BLaER1 treated with 17β-estradiol and CSF1 and Interleukin-3, amounts not matched to agents 10 nM and 100 nM (cell line): ENCODE measurements at regions not wholly inside any gene's neighbourhood (a gene's known extent, or its start where the extent isn't known, plus 50 kb on each side); places are given as distances from the start of the nearest gene placed in this dataset.
A peak's percentile ranks its signal among the peaks of the same experiment; 100 is the strongest.
"Not testable (repeated sequence)": the region's sequence is repeated elsewhere in the genome, so short reads cannot be mapped to it uniquely, and the experiment has no call there.

Experiments used
- H3K27ac ChIP-seq, 11 experiments: shearing (Covaris generic); formaldehyde crosslinking; 2 replicates each; pipeline ENCODE4 v1.8.1; 2022
- H3K27me3 ChIP-seq, 11 experiments: shearing (Covaris generic); formaldehyde crosslinking; 2 replicates each; pipeline ENCODE4 v1.8.1; 2022
- H3K36me3 ChIP-seq, 11 experiments: shearing (Covaris generic); formaldehyde crosslinking; 2 replicates each; pipeline ENCODE4 v1.8.1; 2022
- H3K4me1 ChIP-seq, 10 experiments: shearing (Covaris generic); formaldehyde crosslinking; 2 replicates each; pipeline ENCODE4 v1.8.1; 2022
- H3K4me2 ChIP-seq, 11 experiments: shearing (Covaris generic); formaldehyde crosslinking; 2 replicates each; pipeline ENCODE4 v1.8.1; 2022
- H3K4me3 ChIP-seq, 10 experiments: shearing (Covaris generic); formaldehyde crosslinking; 2 replicates each; pipeline ENCODE4 v1.8.1; 2022
- H3K9ac ChIP-seq, 11 experiments: shearing (Covaris generic); formaldehyde crosslinking; 2 replicates each; pipeline ENCODE4 v1.8.1; 2022
- H3K9me3 ChIP-seq, 11 experiments: shearing (Covaris generic); formaldehyde crosslinking; replicated peaks in 1 of 11; 2 replicates each; pipeline ENCODE4 v1.8.1; 2022
- H4K20me1 ChIP-seq, 11 experiments: shearing (Covaris generic); formaldehyde crosslinking; 2 replicates each; pipeline ENCODE4 v1.8.1; 2022
- Cebpa-rat ChIP-seq, 11 experiments: shearing (Covaris generic); IDR thresholded peaks; 2 replicates each; pipeline ENCODE4 v1.8.1; 2022

DNA sequence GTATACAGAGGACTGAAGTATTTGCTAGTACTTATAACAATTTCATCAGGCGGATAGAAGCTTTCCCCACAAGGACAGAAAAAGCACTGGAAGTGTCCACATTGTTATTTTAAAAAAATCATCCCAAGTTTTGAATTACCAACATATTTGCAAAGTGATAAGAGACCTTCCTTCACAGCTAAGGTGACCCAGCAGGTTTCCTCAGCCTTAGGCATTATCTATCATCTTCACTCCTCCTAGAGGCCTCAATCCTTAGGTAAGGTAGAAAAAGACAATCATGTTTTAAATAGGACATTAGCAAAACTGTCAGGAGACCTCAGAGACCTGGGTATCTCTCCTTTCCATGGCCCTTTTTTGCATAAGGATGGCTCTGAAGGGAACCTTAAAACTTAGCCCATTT is 72.5 kb upstream of the CHD6 start:
- no peak overlapping the region for H3K4me3 ChIP-seq
- H3K36me3 ChIP-seq = no peaks in the 10 kb centered on the region
- peaks cover 13 to 26% (median 21%) of the 10 kb centered on the region in 10 experiments for H3K4me1 ChIP-seq
- TF ChIP-seq Cebpa-rat (IDR thresholded peaks at IDR 0.05) = no peak
- no peak overlapping the region for H3K9ac ChIP-seq
- H3K27ac ChIP-seq = no peak overlapping the region
- no peak overlapping the region for H3K4me2 ChIP-seq
- no peaks in the 10 kb centered on the region for H4K20me1 ChIP-seq
- peaks cover 0 to 4% (median 0%) of the 10 kb centered on the region in 11 experiments; a peak in 1 of 22 replicates for H3K9me3 ChIP-seq
- no peaks in the 10 kb centered on the region for H3K27me3 ChIP-seq

DNA sequence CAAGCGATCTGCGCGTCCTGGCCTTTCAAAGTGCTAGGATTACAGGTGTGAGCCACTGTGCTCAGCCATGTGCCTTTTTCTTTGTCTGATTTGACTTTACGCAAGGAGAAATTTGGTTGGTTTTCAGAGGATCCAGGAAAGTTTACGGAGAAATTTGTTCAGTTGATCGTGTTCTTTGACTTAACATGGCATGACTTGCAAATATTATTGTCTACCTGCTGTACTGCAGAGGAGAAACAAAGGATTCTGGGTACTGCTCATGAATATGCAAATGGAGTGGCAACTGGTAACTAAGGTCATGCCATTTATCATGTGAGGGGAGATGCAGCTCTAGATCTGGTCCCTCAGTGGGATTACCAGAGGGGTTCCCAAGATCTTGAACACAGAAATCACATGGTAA is 68.8 kb upstream of the CHD6 start:
- Histone ChIP-seq H3K27me3 (no peaks in the 10 kb centered on the region), H3K9ac (no peak overlapping the region)
- no peak for TF ChIP-seq Cebpa-rat (IDR thresholded peaks at IDR 0.05)

DNA sequence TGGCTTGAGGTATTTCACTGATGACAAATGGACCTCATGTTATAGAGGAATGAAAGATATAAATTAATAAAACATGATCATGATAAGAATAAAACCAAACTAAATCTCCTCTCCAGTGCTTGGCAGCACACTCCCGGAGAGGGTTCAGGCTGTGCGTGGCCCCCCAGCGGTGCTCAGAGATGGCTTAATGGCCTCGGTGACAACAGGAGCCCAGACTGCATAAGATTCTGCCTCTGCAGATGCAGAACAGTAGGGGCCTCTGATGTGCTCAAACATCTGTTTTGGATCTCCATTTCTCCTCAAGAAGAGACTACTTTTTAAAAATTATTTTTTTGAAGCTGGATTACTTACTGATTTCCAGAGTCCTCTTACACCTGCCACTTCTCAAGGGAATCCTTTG is 67.0 kb upstream of the CHD6 start:
- H3K9me3 ChIP-seq, H3K27me3 ChIP-seq, H3K27ac ChIP-seq, H3K9ac ChIP-seq, H3K36me3 ChIP-seq, H4K20me1 ChIP-seq, H3K4me3 ChIP-seq: not testable (repeated sequence)
- H3K4me1 ChIP-seq = peaks cover 0 to 12% (median 8%) of the 10 kb centered on the region in 10 experiments; a peak in 15 of 20 replicates
- H3K4me2 ChIP-seq = peak overlapping the region in 1 of 11 experiments; percentile 29; a peak in 2 of 22 replicates

More for the DNA sequence above, 68.8 kb upstream of the CHD6 start:
- peaks cover 0 to 4% (median 0%) of the 10 kb centered on the region in 11 experiments; a peak in 1 of 22 replicates for H3K9me3 ChIP-seq
- H3K4me3 ChIP-seq = no peak overlapping the region
- no peaks in the 10 kb centered on the region for H4K20me1 ChIP-seq
- peaks cover 0 to 12% (median 8%) of the 10 kb centered on the region in 10 experiments; a peak in 15 of 20 replicates for H3K4me1 ChIP-seq
- peak overlapping the region in 4 of 11 experiments; percentile 1 to 61 (median 48); a peak in 3 of 22 replicates for H3K4me2 ChIP-seq
- no peaks in the 10 kb centered on the region for H3K36me3 ChIP-seq
- no peak overlapping the region for H3K27ac ChIP-seq

DNA sequence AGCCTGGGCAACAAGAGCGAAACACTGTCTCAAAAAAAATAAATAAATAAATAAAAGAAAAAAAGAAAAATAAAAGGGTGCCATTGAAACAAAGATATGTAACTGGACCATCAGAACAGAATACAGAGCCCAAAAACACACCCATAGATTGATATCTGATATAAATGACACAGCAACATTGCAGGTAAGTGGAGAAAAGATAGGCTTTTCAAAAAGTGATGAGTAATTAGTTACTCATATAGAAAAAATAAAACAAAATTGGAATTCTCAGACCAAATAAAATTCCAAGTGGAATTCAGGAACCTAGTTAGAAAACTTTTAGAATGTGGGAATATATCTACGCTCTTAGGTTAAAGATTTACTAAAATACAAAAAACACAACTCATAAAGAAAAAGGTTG is 60.6 kb upstream of the CHD6 start:
- Histone ChIP-seq H4K20me1 (no peaks in the 10 kb centered on the region), H3K9ac (no peak overlapping the region), H3K36me3 (no peaks in the 10 kb centered on the region), H3K27ac (no peak overlapping the region), H3K4me3 (no peak overlapping the region), H3K4me2 (no peak overlapping the region), H3K4me1 (peaks cover 1 to 7% (median 5%) of the 10 kb centered on the region in 10 experiments; a peak in 19 of 20 replicates), H3K27me3 (no peaks in the 10 kb centered on the region), H3K9me3 (no peaks in the 10 kb centered on the region)
- no peak for TF ChIP-seq Cebpa-rat (IDR thresholded peaks at IDR 0.05)

DNA sequence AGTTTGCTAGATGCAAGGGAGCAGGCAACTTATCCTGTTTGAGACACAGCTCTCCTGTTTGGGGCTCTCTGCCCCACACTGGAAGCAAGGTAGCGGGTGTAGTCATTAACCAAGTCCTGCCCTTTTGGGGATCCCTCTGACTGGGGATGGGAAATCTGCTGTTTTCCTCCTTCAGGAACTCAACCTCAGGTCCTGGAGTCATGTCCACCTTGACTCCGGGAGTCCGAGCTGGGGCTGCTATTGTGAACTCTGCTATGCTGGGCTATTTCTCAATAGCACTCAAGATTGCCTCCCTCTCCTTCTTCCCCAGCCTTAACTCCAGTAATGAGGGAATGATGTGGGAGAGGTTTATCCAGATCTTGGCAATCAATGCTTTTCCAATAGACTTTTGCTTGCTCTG is 54.1 kb upstream of the CHD6 start:
- peaks cover 0 to 6% (median 0%) of the 10 kb centered on the region in 11 experiments; a peak in 1 of 22 replicates for H3K9me3 ChIP-seq
- H3K27me3 ChIP-seq = no peaks in the 10 kb centered on the region
- H4K20me1 ChIP-seq = no peaks in the 10 kb centered on the region
- peak overlapping the region in 2 of 11 experiments; percentile 2 to 61; a peak in 1 of 22 replicates for H3K4me2 ChIP-seq
- H3K9ac ChIP-seq = no peak overlapping the region
- H3K27ac ChIP-seq = no peak overlapping the region
- no peak for TF ChIP-seq Cebpa-rat (IDR thresholded peaks at IDR 0.05)
- H3K36me3 ChIP-seq = no peaks in the 10 kb centered on the region
- H3K4me3 ChIP-seq = no peak overlapping the region
- H3K4me1 ChIP-seq = peaks cover 23 to 49% (median 27%) of the 10 kb centered on the region in 10 experiments

DNA sequence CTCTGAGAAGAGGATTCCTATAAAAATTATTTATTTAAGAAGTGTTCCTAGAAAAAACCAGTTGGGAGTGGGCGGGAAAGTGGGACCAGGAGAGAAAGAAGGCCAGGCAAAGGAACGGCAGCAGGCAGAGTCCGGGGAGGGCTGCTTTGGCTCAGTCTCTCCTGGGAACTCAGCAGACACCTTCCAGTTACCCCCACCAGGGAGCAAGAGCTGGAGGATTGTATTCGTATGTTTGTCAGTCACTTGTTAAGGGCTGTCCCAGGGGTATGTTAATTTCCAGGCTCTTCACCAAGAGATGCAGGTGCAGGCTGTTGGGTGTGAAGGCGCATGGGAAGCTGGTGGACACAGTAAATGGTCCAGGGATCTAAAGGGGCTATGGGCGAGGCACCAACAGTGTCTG is 53.0 kb upstream of the CHD6 start:
- TF ChIP-seq Cebpa-rat (IDR thresholded peaks at IDR 0.05) = no peak
- Histone ChIP-seq H3K4me2 (peak overlapping the region in 10 of 11 experiments; percentile 2 to 63 (median 43); a peak in 15 of 22 replicates), H3K27ac (no peak overlapping the region), H3K36me3 (no peaks in the 10 kb centered on the region), H3K4me1 (peaks cover 23 to 49% (median 27%) of the 10 kb centered on the region in 10 experiments), H3K9ac (no peak overlapping the region), H3K4me3 (no peak overlapping the region), H3K27me3 (no peaks in the 10 kb centered on the region), H4K20me1 (no peaks in the 10 kb centered on the region), H3K9me3 (peaks cover 0 to 6% (median 0%) of the 10 kb centered on the region in 11 experiments; a peak in 1 of 22 replicates)

DNA sequence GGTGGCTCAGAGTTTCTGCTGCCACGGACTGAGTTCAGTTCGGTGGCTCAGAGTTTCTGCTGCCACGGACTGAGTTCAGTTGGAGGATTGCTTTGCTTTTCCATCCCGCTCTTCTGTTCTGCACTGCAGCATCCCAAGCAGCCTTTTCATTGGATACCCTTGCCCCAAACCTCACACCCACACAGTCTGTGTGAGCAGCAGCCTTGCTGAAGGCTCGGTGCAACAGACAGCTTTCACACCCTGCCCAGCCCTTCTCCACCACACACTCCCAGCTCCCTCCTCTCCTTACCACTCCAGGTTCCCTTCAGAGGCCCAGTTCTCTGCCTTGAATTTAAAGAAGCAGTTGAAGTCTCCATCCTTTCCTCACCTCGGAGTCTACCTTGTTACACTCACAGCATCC is 52.5 kb upstream of the CHD6 start:
- Histone ChIP-seq H3K27ac (no peak overlapping the region), H4K20me1 (no peaks in the 10 kb centered on the region), H3K27me3 (no peaks in the 10 kb centered on the region), H3K9ac (no peak overlapping the region), H3K4me1 (peaks cover 23 to 49% (median 27%) of the 10 kb centered on the region in 10 experiments), H3K4me3 (no peak overlapping the region), H3K36me3 (no peaks in the 10 kb centered on the region), H3K9me3 (peaks cover 0 to 6% (median 0%) of the 10 kb centered on the region in 11 experiments; a peak in 1 of 22 replicates), H3K4me2 (peak overlapping the region in 9 of 11 experiments; percentile 2 to 63 (median 45); a peak in 13 of 22 replicates)
- TF ChIP-seq Cebpa-rat (IDR thresholded peaks at IDR 0.05) = no peak

DNA sequence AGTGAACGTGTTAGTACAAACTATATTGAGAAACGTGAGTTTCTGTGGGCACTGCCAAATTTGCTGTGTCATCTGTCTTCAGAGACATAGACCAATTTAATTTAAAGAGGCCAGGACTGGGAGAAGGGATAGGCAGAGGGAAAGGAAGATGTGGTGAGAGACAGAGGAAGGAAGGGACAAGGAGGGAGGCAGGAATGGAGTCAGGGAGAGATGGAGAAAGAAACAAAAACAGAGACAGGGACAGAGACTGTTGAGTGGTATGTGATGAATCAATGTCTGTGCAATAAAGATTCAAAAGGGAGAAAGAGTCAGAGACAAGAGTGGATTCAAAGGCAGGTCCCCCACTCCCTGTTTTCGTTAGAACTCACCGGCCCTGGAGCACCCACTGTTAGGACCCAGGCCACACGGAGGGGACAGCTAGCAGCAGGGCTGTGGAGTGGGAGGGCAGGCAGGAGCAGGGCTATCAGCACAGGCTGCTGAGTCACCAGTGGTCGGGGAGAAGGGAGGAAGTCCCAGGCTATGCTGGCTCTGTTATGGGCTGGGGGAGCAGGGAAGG is 51.6 kb upstream of the CHD6 start:
- Histone ChIP-seq H4K20me1 (no peaks in the 10 kb centered on the region), H3K27ac (peak overlapping the region in 4 of 11 experiments; percentile 14 to 57 (median 33); a peak in 7 of 22 replicates)
- TF ChIP-seq Cebpa-rat (IDR thresholded peaks at IDR 0.05) = no peak

DNA sequence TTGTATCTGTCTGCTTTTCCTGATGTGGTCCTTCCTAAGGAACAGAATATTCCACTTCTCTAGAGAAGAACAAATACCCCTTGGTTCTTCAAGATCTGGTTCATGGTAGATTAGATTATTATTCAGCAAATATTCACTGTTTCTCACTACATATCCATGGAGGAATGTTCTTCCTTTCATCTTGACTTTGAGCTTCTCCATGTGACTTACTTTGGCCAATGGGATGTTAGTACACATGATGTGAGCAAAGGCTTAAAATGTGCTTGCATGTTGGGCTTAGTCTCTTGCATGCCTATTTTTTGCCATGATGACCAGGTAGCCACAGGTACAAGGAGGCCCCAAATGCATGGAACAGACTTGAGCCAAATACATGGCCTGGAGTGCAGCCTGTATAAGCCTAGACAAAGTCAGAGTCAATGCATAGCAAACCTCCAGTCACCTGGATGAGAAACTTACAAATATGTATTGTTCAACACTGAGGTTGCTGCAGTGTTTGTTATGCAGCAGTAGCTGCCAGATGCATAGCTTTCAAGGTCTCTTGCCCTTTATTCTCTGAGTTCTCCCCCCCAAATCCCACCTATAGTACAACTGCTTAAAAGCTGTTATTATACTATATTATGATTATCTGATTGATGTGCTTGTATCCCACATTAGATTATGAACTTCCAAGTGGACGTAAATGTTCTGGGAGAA is 50.0 kb upstream of the CHD6 start:
- Histone ChIP-seq H3K9me3 (peaks cover 0 to 6% (median 0%) of the 10 kb centered on the region in 11 experiments; a peak in 1 of 22 replicates), H3K4me3 (no peak overlapping the region), H3K4me1 (peaks cover 13 to 37% (median 17%) of the 10 kb centered on the region in 10 experiments), H3K4me2 (no peak overlapping the region), H3K36me3 (no peaks in the 10 kb centered on the region), H4K20me1 (no peaks in the 10 kb centered on the region), H3K27me3 (no peaks in the 10 kb centered on the region), H3K9ac (no peak overlapping the region), H3K27ac (no peak overlapping the region)
- TF ChIP-seq Cebpa-rat (IDR thresholded peaks at IDR 0.05) = no peak

More for the DNA sequence above, 51.6 kb upstream of the CHD6 start:
- Histone ChIP-seq H3K36me3 (no peaks in the 10 kb centered on the region), H3K4me2 (peak overlapping the region in 7 of 11 experiments; percentile 27 to 77 (median 72); a peak in 13 of 22 replicates), H3K4me1 (peaks cover 23 to 49% (median 27%) of the 10 kb centered on the region in 10 experiments), H3K9me3 (peaks cover 0 to 6% (median 0%) of the 10 kb centered on the region in 11 experiments; a peak in 1 of 22 replicates), H3K9ac (peak overlapping the region in 2 of 11 experiments; percentile 8 to 30; a peak in 2 of 22 replicates), H3K27me3 (no peaks in the 10 kb centered on the region), H3K4me3 (no peak overlapping the region)
